ENCODE measurements at regions not wholly inside any gene's neighbourhood (a gene's known extent, or its start where the extent isn't known, plus 50 kb on each side); places are given as distances from the start of the nearest gene placed in this dataset.

GRCh38 chr7:155985518-155986250 is 173.4 kb upstream of the SHH start:
- TF ChIP-seq CTCF (IDR thresholded peaks at IDR 0.05; ENCODE audit: insufficient read depth, low read length) = no peak
- no peak for TF ChIP-seq GABPA (IDR thresholded peaks at IDR 0.05; ENCODE audit: low read depth)
- no peak for TF ChIP-seq REST (IDR thresholded peaks at IDR 0.05; ENCODE audit: insufficient replicate concordance, low read depth)
- no peak for TF ChIP-seq POLR2AphosphoS5 (IDR thresholded peaks at IDR 0.05; ENCODE audit: low read depth)
- TF ChIP-seq SPI1 (IDR thresholded peaks at IDR 0.05; ENCODE audit: borderline replicate concordance, low read depth) = no peak
